Neural crest cell (in vitro differentiated cells): ENCODE measurements at regions not wholly inside any gene's neighbourhood (a gene's known extent, or its start where the extent isn't known, plus 50 kb on each side); places are given as distances from the start of the nearest gene placed in this dataset.

Experiments
- DNase-seq: peaks from one replicate; pipeline ENCODE4 v3.0.0; 2021; ENCODE audit warnings: low read depth, mixed read lengths, low spot score
- H3K27ac Mint-ChIP-seq: one replicate; pipeline ENCODE4 v1.8.0; 2021; ENCODE audit warnings: mild to moderate bottlenecking, mixed read lengths; ENCODE audit not compliant: unreplicated experiment
- H3K27me3 Mint-ChIP-seq: 2 replicates; pipeline ENCODE4 v1.8.0; 2021; ENCODE audit warnings: low read depth, mild to moderate bottlenecking, mixed read lengths
- H3K36me3 Mint-ChIP-seq: 2 replicates; pipeline ENCODE4 v1.8.0; 2021; ENCODE audit warnings: low read depth, mild to moderate bottlenecking, mixed read lengths
- H3K4me1 Mint-ChIP-seq: 2 replicates; pipeline ENCODE4 v1.8.0; 2021; ENCODE audit warnings: mixed read lengths
- H3K4me3 Mint-ChIP-seq: one replicate; pipeline ENCODE4 v1.8.0; 2021; ENCODE audit warnings: mild to moderate bottlenecking, mixed read lengths
- H3K9me3 Mint-ChIP-seq: 2 replicates; pipeline ENCODE4 v1.8.0; 2021; ENCODE audit warnings: mixed read lengths
- CTCF ChIP-seq: fragments of 200-600 bp; sonication (generic); conservative IDR thresholded peaks from 2 replicates; pipeline ENCODE4 v1.5.0; 2021; ENCODE audit warnings: antibody characterized with exemption, mild to moderate bottlenecking

DNA sequence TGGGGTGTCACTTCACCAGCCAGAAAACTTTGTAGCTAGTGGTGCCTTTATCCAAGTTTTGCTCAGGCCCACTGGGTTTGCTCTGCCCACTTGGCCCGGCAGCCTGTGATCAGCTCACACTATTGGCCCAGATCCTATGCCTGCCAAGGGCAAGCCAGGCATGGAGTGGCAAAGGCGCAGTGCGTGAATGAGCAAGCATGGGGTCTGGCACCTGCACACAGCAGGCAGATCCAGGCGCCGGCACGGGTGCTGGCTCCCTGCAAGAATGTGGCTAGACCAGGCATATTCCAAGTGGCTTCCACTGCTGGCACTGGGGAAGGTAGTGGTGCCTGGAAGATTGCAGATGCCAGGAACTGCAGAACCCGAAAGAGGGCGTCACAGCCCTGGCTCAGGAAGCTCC lies 346.9 kb downstream of the LMBRD1 start:
- Mint-ChIP-seq H3K36me3 (peaks cover 4% of the 10 kb centered on the region), H3K27ac (no peak overlapping the region), H3K27me3 (no peaks in the 10 kb centered on the region), H3K4me1 (no peaks in the 10 kb centered on the region), H3K9me3 (peaks cover 13% of the 10 kb centered on the region), H3K4me3 (no peak overlapping the region)
- TF ChIP-seq CTCF, result no peak
- no peak for DNase-seq
